B cell (primary cell): ENCODE measurements at regions not wholly inside any gene's neighbourhood (a gene's known extent, or its start where the extent isn't known, plus 50 kb on each side); places are given as distances from the start of the nearest gene placed in this dataset.

Experiments used
- ATAC-seq: fragments of 200-7000 bp; cut with Tn5 transposase; one replicate; pipeline ENCODE4 v1.10.0; 2021; ENCODE audit warnings: low read depth, mild to moderate bottlenecking, moderate number of reproducible peaks, moderate library complexity
- CTCF ChIA-PET: fragments of 350-600 bp; sonication (Branson Sonifier 250); formaldehyde crosslinking; loops from one replicate; lab custom pipeline; 2021; ENCODE audit warnings: antibody characterized with exemption, inconsistent platforms; lab: Charles Lee
- POLR2A ChIA-PET: fragments of 350-600 bp; sonication (Branson Sonifier 250); formaldehyde crosslinking; loops from one replicate; lab custom pipeline; 2021; ENCODE audit warnings: antibody characterized with exemption; lab: Charles Lee
- DNase-seq: peaks from one replicate; pipeline ENCODE4 v3.0.0; 2013
- H2AFZ ChIP-seq: 2 replicates; pipeline ENCODE4 v1.6.1; 2012; ENCODE audit warnings: mild to moderate bottlenecking, low read depth, low read length; ENCODE audit not compliant: insufficient read depth, poor library complexity, severe bottlenecking
- H3K27ac ChIP-seq, 2 donors: 1 replicate in 1 of 2; 2 replicates in 1 of 2; pipeline ENCODE4 v1.5.1; 2012 to 2013; ENCODE audit warnings: low read length in 2 of 2, mild to moderate bottlenecking in 2 of 2, moderate library complexity in 1 of 2
- H3K27me3 ChIP-seq, 4 experiments: fragments of 200-600 bp in 1 of 4; sonication (generic) in 1 of 4; replicated peaks in 1 of 4; 1 replicate in 2 of 4; 2 replicates in 2 of 4; pipeline versions ENCODE4 v1.6.1 to v1.7.0; 2013 to 2016; ENCODE audit warnings: low read length in 3 of 4, mild to moderate bottlenecking in 2 of 4, mixed read lengths in 1 of 4, moderate library complexity in 1 of 4; ENCODE audit not compliant: insufficient read depth in 4 of 4, control insufficient read depth in 3 of 4; ENCODE audit errors: control extremely low read depth in 1 of 4
- H3K36me3 ChIP-seq, 2 experiments: replicated peaks in 1 of 2; 1 replicate in 1 of 2; 2 replicates in 1 of 2; pipeline versions ENCODE4 v1.6.1 to v1.7.1; 2013; ENCODE audit warnings: low read length in 1 of 2; ENCODE audit not compliant: insufficient read depth in 2 of 2, control insufficient read depth in 1 of 2; ENCODE audit errors: control extremely low read depth in 1 of 2, extremely low read depth in 1 of 2
- H3K4me1 ChIP-seq, 2 donors: fragments of 200-600 bp in 1 of 2; sonication (generic) in 1 of 2; 1 replicate in 1 of 2; 2 replicates in 1 of 2; pipeline versions ENCODE4 v1.5.1 to v1.6.1; 2013 to 2017; ENCODE audit warnings: low read length in 2 of 2; ENCODE audit not compliant: control insufficient read depth in 2 of 2, insufficient read depth in 2 of 2
- H3K4me2 ChIP-seq: replicated peaks from 2 replicates; pipeline ENCODE3; 2012; ENCODE audit warnings: mild to moderate bottlenecking, low read depth, low read length; ENCODE audit not compliant: poor library complexity, severe bottlenecking
- H3K4me3 ChIP-seq, 5 experiments: fragments of 200-600 bp in 1 of 5; sonication (generic) in 1 of 5; 1 replicate in 3 of 5; 2 replicates in 2 of 5; pipeline versions ENCODE4 v1.5.1 to v1.7.0; 2011 to 2016; ENCODE audit warnings: low read length in 4 of 5, mild to moderate bottlenecking in 4 of 5, low read depth in 2 of 5, control low read depth in 1 of 5, moderate library complexity in 1 of 5; ENCODE audit not compliant: insufficient read depth in 1 of 5; ENCODE audit errors: control extremely low read depth in 1 of 5, extremely low read depth in 1 of 5
- H3K79me2 ChIP-seq: fragments of 200-600 bp; sonication (generic); one replicate; pipeline ENCODE4 v1.6.0; 2016; ENCODE audit warnings: low read length; ENCODE audit not compliant: control insufficient read depth, insufficient read depth
- H3K9ac ChIP-seq: fragments of 200-600 bp; sonication (generic); 2 replicates; pipeline ENCODE4 v1.6.1; 2017; ENCODE audit warnings: mild to moderate bottlenecking, low read length, moderate library complexity
- H3K9me3 ChIP-seq, 3 donors: one replicate each; pipeline versions ENCODE4 v1.6.1 to v1.7.1; 2013; ENCODE audit warnings: low read length in 2 of 3; ENCODE audit not compliant: control insufficient read depth in 2 of 3, insufficient read depth in 1 of 3; ENCODE audit errors: control extremely low read depth in 1 of 3
- H4K20me1 ChIP-seq: 2 replicates; pipeline ENCODE4 v1.6.0; 2012; ENCODE audit warnings: mild to moderate bottlenecking, low read length; ENCODE audit not compliant: insufficient read depth, control insufficient read depth, poor library complexity, severe bottlenecking
- H3K27ac Mint-ChIP-seq: one replicate; pipeline ENCODE4 v1.8.0; 2021; ENCODE audit warnings: mixed read lengths
- H3K27me3 Mint-ChIP-seq: one replicate; pipeline ENCODE4 v1.8.0; 2021; ENCODE audit warnings: mixed read lengths
- H3K4me1 Mint-ChIP-seq: one replicate; pipeline ENCODE4 v1.8.0; 2021; ENCODE audit warnings: mixed read lengths
- H3K4me3 Mint-ChIP-seq: one replicate; pipeline ENCODE4 v1.8.0; 2021; ENCODE audit warnings: mixed read lengths
- H3K9me3 Mint-ChIP-seq: one replicate; pipeline ENCODE4 v1.8.0; 2022; ENCODE audit warnings: mixed read lengths; ENCODE audit not compliant: insufficient read depth
- CTCF ChIP-seq: fragments of 200-600 bp; IDR thresholded peaks from one replicate; pipeline ENCODE4 v1.8.0; 2022; ENCODE audit warnings: antibody characterized with exemption, mild to moderate bottlenecking
- EZH2 ChIP-seq: IDR thresholded peaks from 2 replicates; pipeline ENCODE4 v1.6.1; 2012; ENCODE audit warnings: borderline replicate concordance, low read depth, mild to moderate bottlenecking, moderate library complexity, low read length; ENCODE audit not compliant: insufficient read depth, poor library complexity, severe bottlenecking
- WGBS: methylation state at CpG from one replicate; pipeline ENCODE4 v1.1.5; 2013; ENCODE audit warnings: missing lambda C conversion rate; ENCODE audit not compliant: insufficient coverage; 5-methylcytosine and 5-hydroxymethylcytosine counted together
- intact Hi-C: fragments of 100-400 bp; cut with micrococcal nuclease; formaldehyde crosslinking; loops from one replicate; pipeline ENCODE4 v1.10.0; 2022

DNA sequence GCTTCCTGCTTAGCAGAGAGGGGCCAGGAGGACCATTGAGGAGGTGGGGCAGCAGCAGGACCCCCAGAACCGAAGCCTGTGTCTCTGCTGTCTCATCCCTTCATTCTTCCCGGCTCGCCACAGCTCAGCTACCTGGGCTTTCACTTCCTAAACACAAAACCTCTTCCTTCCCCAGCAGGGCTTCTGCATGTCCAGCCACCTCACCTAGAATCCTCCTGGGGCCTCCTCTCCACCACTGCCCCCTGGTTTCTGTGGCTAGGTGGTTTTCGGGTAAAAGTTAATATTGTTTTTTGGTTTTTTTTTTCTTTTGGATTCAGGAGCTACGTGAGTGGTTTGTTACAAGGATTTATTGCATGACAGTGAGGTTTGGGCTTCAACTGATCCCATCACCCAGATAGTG, 61.8 kb upstream of the PABPC3 start:
- Histone ChIP-seq H3K36me3 (no peaks in the 10 kb centered on the region), H3K27me3 (peaks cover 0 to 13% (median 7%) of the 10 kb centered on the region in 4 experiments), H3K4me3 (no peak overlapping the region), H3K4me1 (peaks cover 4 to 6% of the 10 kb centered on the region in 2 donors), H3K9ac (no peak overlapping the region), H3K79me2 (no peaks in the 10 kb centered on the region), H3K4me2 (no peak overlapping the region), H3K27ac (no peak overlapping the region), H2AFZ (no peak overlapping the region), H3K9me3 (no peaks in the 10 kb centered on the region), H4K20me1 (no peaks in the 10 kb centered on the region)
- Mint-ChIP-seq H3K4me3 (no peak overlapping the region), H3K9me3 (no peaks in the 10 kb centered on the region), H3K4me1 (peaks cover 5% of the 10 kb centered on the region), H3K27me3 (peaks cover 64% of the 10 kb centered on the region), H3K27ac (no peak overlapping the region)
- CTCF ChIA-PET = interaction anchor here (0.9 to 2.0 kb wide), 3 partner anchors 12 to 39 kb away, joined by 3 to 8 read pairs (median 3); no protein-coding TSS in a partner anchor
- ATAC-seq = no peak
- intact Hi-C loops = no loop called here
- POLR2A ChIA-PET = no interaction called here
- WGBS = 57% methylated on average over 3 of the region's 5 CpGs
- DNase-seq = no peak
- no peak for TF ChIP-seq CTCF
- no peak for TF ChIP-seq EZH2

DNA sequence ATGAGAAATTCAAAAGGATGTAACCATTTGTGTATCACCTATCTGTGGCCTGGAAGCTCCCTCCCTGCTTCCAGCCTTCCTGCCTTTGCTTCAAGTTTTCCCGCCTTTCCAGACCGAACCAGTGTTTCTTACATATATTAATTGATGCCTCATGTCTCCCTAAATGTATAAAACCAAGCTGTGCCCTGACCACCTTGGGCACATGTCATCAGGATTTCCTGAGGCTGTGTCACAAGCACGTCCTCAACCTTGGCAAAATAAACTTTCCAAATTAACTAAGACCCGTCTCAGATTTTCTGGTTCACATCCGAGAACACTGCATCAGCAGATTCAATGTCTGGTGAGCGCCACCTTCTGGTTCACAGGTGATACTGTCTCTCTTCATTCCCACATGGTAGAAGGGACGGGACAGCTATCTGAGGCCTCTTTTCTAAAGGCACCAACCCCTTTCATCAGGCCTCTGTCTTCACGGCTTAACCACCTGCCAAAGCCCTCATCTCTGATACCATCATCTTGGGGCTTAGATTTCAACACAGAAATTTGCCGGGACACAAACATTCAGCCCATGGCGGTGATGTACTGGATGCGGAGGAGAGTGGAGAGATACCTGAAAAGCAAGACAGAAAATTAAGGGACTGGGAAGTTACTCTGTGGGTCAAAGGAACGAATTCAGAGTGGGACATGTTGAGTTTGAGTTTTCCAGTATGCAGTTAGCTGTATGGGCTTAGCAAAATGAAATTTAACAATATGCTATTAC, 58.7 kb upstream of the PABPC3 start:
- H4K20me1 ChIP-seq = no peaks in the 10 kb centered on the region
- Mint-ChIP-seq H3K27me3 (peaks cover 55% of the 10 kb centered on the region), H3K4me3 (no peak overlapping the region), H3K27ac (no peak overlapping the region), H3K9me3 (no peaks in the 10 kb centered on the region), H3K4me1 (peaks cover 5% of the 10 kb centered on the region)
- peaks cover 4 to 6% of the 10 kb centered on the region in 2 donors for H3K4me1 ChIP-seq
- intact Hi-C loops = loop anchor here (1.0 to 2.0 kb wide), 3 partner anchors 19 to 78 kb away; no protein-coding TSS in a partner anchor
- H3K36me3 ChIP-seq = no peaks in the 10 kb centered on the region
- no peak overlapping the region for H3K4me2 ChIP-seq
- no peak overlapping the region for H3K27ac ChIP-seq
- TF ChIP-seq EZH2 = no peak
- peak; percentile 83 for TF ChIP-seq CTCF
- H3K79me2 ChIP-seq = no peaks in the 10 kb centered on the region
- H3K9ac ChIP-seq = no peak overlapping the region
- ChIA-PET POLR2A (no interaction called here), CTCF (interaction anchor here (1.0 to 1.7 kb wide), 8 partner anchors 10 to 52 kb away, joined by 3 to 20 read pairs (median 3); no protein-coding TSS in a partner anchor)
- H3K27me3 ChIP-seq = peaks cover 0 to 19% (median 7%) of the 10 kb centered on the region in 4 experiments
- H3K4me3 ChIP-seq = no peak overlapping the region
- DNase-seq (peak; percentile 73), ATAC-seq (peak; percentile 68)
- no peaks in the 10 kb centered on the region for H3K9me3 ChIP-seq
- no peak overlapping the region for H2AFZ ChIP-seq
- WGBS = 35% methylated on average over 10 of the region's 12 CpGs
